ENCODE measurements at regions not wholly inside any gene's neighbourhood (a gene's known extent, or its start where the extent isn't known, plus 50 kb on each side); places are given as distances from the start of the nearest gene placed in this dataset.

- TF ChIP-seq EZH2phosphoT487 (conservative IDR thresholded peaks at IDR 0.05; ENCODE audit: low read length) (no peak), CTCF (IDR thresholded peaks at IDR 0.05; ENCODE audit: insufficient read depth, low read length, poor library complexity, severe bottlenecking) (no peak)
Observed at GRCh38 chr2:9145109-9145751, 61.4 kb upstream of the ASAP2 start.
